ENCODE measurements at regions not wholly inside any gene's neighbourhood (a gene's known extent, or its start where the extent isn't known, plus 50 kb on each side); places are given as distances from the start of the nearest gene placed in this dataset.

DNA sequence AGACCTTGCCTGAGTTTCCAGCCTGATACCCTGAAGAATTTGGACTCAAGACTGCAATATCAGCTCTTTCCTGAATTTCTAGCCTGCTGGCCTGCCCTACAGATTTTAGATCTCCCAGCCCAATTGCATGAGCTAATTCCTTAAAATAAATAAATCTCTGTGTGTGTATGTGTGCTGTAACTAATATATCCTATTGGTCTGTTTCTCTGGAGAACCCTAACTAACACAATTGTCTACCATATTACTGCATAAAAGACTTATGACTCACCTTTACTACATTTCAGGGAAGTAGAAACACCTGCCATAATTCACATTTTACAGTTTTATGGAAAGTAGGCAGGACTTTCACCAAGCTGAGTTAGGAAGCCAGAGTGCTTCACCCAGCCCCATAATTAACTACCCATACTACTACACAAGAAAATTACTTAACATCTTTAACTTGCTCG, 90.7 kb upstream of the BEND6 start:
- Histone ChIP-seq H3K9me2 (replicated peaks; ENCODE audit: control insufficient read depth, low read length) (no peaks in the 10 kb centered on the region), H3K79me2 (ENCODE audit: control insufficient read depth, low read length) (no peaks in the 10 kb centered on the region), H3K27ac (ENCODE audit: low read depth, low read length) (no peak overlapping the region), H3K4me1 (ENCODE audit: control insufficient read depth, low read length) (no peaks in the 10 kb centered on the region), H3K4me2 (ENCODE audit: low read length) (no peak overlapping the region), H3K4me3 (ENCODE audit: low read length) (no peak overlapping the region), H3F3A (ENCODE audit: control insufficient read depth, insufficient read depth) (no peaks in the 10 kb centered on the region), H4K20me1 (ENCODE audit: control insufficient read depth, insufficient read depth, low read depth, low read length) (no peaks in the 10 kb centered on the region), H3K27me3 (ENCODE audit: control insufficient read depth, low read length) (no peaks in the 10 kb centered on the region), H3K36me3 (ENCODE audit: control insufficient read depth, low read length) (no peaks in the 10 kb centered on the region), H3K9me3 (ENCODE audit: control insufficient read depth, insufficient read depth, low read length) (no peaks in the 10 kb centered on the region)
- TF ChIP-seq EZH2phosphoT487 (IDR thresholded peaks at IDR 0.05; ENCODE audit: borderline replicate concordance, low read length): no peak
- TF ChIP-seq, protein P1, sequence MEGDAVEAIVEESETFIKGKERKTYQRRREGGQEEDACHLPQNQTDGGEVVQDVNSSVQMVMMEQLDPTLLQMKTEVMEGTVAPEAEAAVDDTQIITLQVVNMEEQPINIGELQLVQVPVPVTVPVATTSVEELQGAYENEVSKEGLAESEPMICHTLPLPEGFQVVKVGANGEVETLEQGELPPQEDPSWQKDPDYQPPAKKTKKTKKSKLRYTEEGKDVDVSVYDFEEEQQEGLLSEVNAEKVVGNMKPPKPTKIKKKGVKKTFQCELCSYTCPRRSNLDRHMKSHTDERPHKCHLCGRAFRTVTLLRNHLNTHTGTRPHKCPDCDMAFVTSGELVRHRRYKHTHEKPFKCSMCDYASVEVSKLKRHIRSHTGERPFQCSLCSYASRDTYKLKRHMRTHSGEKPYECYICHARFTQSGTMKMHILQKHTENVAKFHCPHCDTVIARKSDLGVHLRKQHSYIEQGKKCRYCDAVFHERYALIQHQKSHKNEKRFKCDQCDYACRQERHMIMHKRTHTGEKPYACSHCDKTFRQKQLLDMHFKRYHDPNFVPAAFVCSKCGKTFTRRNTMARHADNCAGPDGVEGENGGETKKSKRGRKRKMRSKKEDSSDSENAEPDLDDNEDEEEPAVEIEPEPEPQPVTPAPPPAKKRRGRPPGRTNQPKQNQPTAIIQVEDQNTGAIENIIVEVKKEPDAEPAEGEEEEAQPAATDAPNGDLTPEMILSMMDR (IDR thresholded peaks at IDR 0.05; ENCODE audit: low read depth, low read length, poor library complexity, severe bottlenecking): no peak

DNA sequence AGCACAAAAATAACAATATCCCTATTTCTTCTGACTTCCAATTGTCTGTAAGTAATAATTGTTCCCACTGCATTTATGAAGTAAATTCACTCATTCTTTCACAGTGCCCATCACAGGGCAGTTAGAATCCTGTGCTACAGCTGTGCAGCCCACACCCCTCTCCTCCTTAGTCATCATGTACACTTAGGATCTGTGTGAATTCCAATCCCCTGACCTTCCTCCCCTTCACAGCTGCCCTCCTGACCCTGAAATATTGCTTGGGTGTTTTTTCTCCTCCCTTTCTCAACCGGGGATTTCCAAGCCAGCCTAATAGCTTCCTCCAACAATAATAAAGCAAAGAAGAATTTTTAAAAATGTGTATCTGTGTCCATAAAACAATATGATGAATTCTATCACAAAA, 91.5 kb upstream of the BEND6 start:
- Histone ChIP-seq H3K4me1 (ENCODE audit: control insufficient read depth, low read length) (no peaks in the 10 kb centered on the region), H3K4me3 (ENCODE audit: low read length) (no peak overlapping the region), H3K27ac (ENCODE audit: low read depth, low read length) (no peak overlapping the region), H4K20me1 (ENCODE audit: control insufficient read depth, insufficient read depth, low read depth, low read length) (no peaks in the 10 kb centered on the region), H3K9me2 (replicated peaks; ENCODE audit: control insufficient read depth, low read length) (no peaks in the 10 kb centered on the region), H3K9me3 (ENCODE audit: control insufficient read depth, insufficient read depth, low read length) (no peaks in the 10 kb centered on the region), H3F3A (ENCODE audit: control insufficient read depth, insufficient read depth) (no peaks in the 10 kb centered on the region), H3K79me2 (ENCODE audit: control insufficient read depth, low read length) (no peaks in the 10 kb centered on the region), H3K27me3 (ENCODE audit: control insufficient read depth, low read length) (no peaks in the 10 kb centered on the region), H3K4me2 (ENCODE audit: low read length) (no peak overlapping the region), H3K36me3 (ENCODE audit: control insufficient read depth, low read length) (no peaks in the 10 kb centered on the region)
- TF ChIP-seq EZH2phosphoT487 (IDR thresholded peaks at IDR 0.05; ENCODE audit: borderline replicate concordance, low read length): no peak
- TF ChIP-seq, protein P1 (IDR thresholded peaks at IDR 0.05; ENCODE audit: low read depth, low read length, poor library complexity, severe bottlenecking): no peak

DNA sequence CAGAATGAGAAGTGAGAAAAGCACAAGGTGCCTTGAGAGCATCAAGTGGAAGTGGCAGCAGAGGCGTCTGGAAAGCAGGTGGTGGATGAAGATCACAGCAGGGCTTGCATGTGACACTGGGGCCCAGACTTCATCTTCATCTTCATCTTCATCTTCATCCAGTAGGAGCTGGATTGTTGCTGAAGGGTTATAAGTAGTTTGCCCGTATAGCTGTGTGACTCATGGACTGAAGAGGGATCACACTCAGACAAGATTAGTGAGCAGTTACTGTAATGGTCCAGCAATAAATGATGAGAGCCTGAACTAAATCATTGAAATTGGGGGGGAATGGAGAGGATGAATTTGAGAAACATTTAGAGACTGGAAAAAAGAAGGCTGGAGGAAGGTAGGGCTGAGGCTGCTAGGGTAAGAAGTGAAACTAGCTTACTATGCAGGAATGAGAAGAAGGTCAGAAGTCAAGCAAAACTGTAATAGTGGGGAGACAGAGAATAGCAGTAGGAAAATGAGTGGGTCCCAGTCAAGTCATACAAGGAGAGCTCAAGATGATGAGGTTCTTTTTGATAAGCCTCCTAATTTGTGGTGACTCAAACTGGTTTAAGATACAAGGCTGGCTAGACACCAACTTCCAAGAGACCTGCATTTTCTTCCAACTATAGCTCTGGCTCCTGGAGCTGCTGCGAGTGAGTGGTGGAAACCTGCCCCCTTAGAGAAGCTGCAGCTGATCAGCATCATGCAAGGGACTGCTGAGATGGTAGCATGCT, 92.3 kb upstream of the BEND6 start:
- H3K4me3 ChIP-seq (ENCODE audit: low read length): no peak overlapping the region
- no peak for TF ChIP-seq EZH2phosphoT487 (IDR thresholded peaks at IDR 0.05; ENCODE audit: borderline replicate concordance, low read length)
- TF ChIP-seq, protein P1 (IDR thresholded peaks at IDR 0.05; ENCODE audit: low read depth, low read length, poor library complexity, severe bottlenecking): no peak
- H3K79me2 ChIP-seq (ENCODE audit: control insufficient read depth, low read length): no peaks in the 10 kb centered on the region
- no peaks in the 10 kb centered on the region for H3K27me3 ChIP-seq (ENCODE audit: control insufficient read depth, low read length)
- no peaks in the 10 kb centered on the region for H3F3A ChIP-seq (ENCODE audit: control insufficient read depth, insufficient read depth)
- no peaks in the 10 kb centered on the region for H3K36me3 ChIP-seq (ENCODE audit: control insufficient read depth, low read length)
- H3K9me3 ChIP-seq (ENCODE audit: control insufficient read depth, insufficient read depth, low read length): no peaks in the 10 kb centered on the region
- H3K9me2 ChIP-seq (replicated peaks; ENCODE audit: control insufficient read depth, low read length): no peaks in the 10 kb centered on the region
- no peaks in the 10 kb centered on the region for H3K4me1 ChIP-seq (ENCODE audit: control insufficient read depth, low read length)
- H3K4me2 ChIP-seq (ENCODE audit: low read length): no peak overlapping the region
- no peak overlapping the region for H3K27ac ChIP-seq (ENCODE audit: low read depth, low read length)
- no peaks in the 10 kb centered on the region for H4K20me1 ChIP-seq (ENCODE audit: control insufficient read depth, insufficient read depth, low read depth, low read length)

Measured in DOHH2 (cell line).